HepG2 (cell line): ENCODE measurements at regions not wholly inside any gene's neighbourhood (a gene's known extent, or its start where the extent isn't known, plus 50 kb on each side); places are given as distances from the start of the nearest gene placed in this dataset.

Source experiments
- ATAC-seq: fragments of 200-7000 bp; cut with Tn5 transposase; 3 replicates; pipeline ENCODE4 v1.9.1; 2020; ENCODE audit warnings: mild to moderate bottlenecking, moderate library complexity
- BruUV-seq: library from RNA; stranded (reverse); fragments of 400-500 nt; replicated peaks from 2 replicates; lab custom pipeline; 2021; lab: Mats Ljungman, UMichigan
- CTCF ChIA-PET: fragments of 300-600 bp; formaldehyde crosslinking; extraction: SDS; loops from one replicate; lab custom pipeline; 2021; ENCODE audit warnings: low total read pairs, inconsistent platforms, low intra/inter-chr PET ratio; lab: Yijun Ruan, JAX
- POLR2A ChIA-PET: fragments of 350-600 bp; sonication (Branson Sonifier 250); formaldehyde crosslinking; loops from one replicate; lab custom pipeline; 2020; ENCODE audit warnings: antibody characterized with exemption, inconsistent platforms; lab: Yijun Ruan, JAX
- DNase-seq: peaks from one replicate; pipeline ENCODE4 v3.0.0-alpha.2; 2015; ENCODE audit warnings: low spot score
- FAIRE-seq: peaks from 3 replicates; lab custom pipeline; 2011; peaks lifted over from hg19 to GRCh38; lab: Jason Lieb, UNC
- H2AFZ ChIP-seq: one replicate; pipeline ENCODE4 v1.6.1; 2011; ENCODE audit warnings: low read length, inconsistent platforms
- H3K27ac ChIP-seq: fragments of 300-600 bp; 3 replicates; pipeline ENCODE4 v1.8.0; 2011; ENCODE audit warnings: mixed run types, mild to moderate bottlenecking, mixed read lengths, low read length, inconsistent platforms; ENCODE audit not compliant: insufficient read depth; ENCODE audit errors: extremely low read length
- H3K27me3 ChIP-seq, 2 experiments: fragments of 200-600 bp in 1 of 2; 2 replicates in 1 of 2; 3 replicates in 1 of 2; pipeline versions ENCODE4 v1.6.0 to v1.8.0; 2011; ENCODE audit warnings: low read length in 2 of 2, mild to moderate bottlenecking in 2 of 2, moderate library complexity in 2 of 2, inconsistent platforms in 1 of 2; ENCODE audit not compliant: insufficient read depth in 2 of 2, control insufficient read depth in 1 of 2
- H3K36me3 ChIP-seq, 2 experiments: fragments of 200-600 bp in 1 of 2; replicated peaks in 1 of 2; 2 replicates in 1 of 2; 3 replicates in 1 of 2; pipeline versions ENCODE4 v1.5.1 to v1.8.0; 2011; ENCODE audit warnings: low read length in 2 of 2, inconsistent platforms in 1 of 2; ENCODE audit not compliant: insufficient read depth in 2 of 2, control insufficient read depth in 1 of 2
- H3K4me1 ChIP-seq: 2 replicates; pipeline ENCODE4 v1.5.1; 2012; ENCODE audit warnings: low read length, inconsistent platforms; ENCODE audit not compliant: insufficient read depth
- H3K4me2 ChIP-seq: 2 replicates; pipeline ENCODE4 v1.6.0; 2011; ENCODE audit warnings: low read depth, low read length, inconsistent platforms
- H3K4me3 ChIP-seq, 3 experiments: fragments of 200-600 bp in 1 of 3; sonication (generic), shearing (Covaris generic) in 1 of 3; replicated peaks in 1 of 3; 2 replicates each; pipeline ENCODE4 v1.5.1; 2011 to 2016; ENCODE audit warnings: low read length in 3 of 3, inconsistent platforms in 2 of 3, low read depth in 2 of 3, mild to moderate bottlenecking in 2 of 3, control low read depth in 1 of 3, mixed read lengths in 1 of 3; ENCODE audit not compliant: insufficient read depth in 1 of 3
- H3K79me2 ChIP-seq: one replicate; pipeline ENCODE4 v1.6.1; 2011; ENCODE audit warnings: low read length, inconsistent platforms; ENCODE audit not compliant: insufficient read depth
- H3K9ac ChIP-seq: 2 replicates; pipeline ENCODE4 v1.6.0; 2011; ENCODE audit warnings: mild to moderate bottlenecking, low read depth, low read length, inconsistent platforms; ENCODE audit not compliant: insufficient read depth
- H3K9me3 ChIP-seq: 2 replicates; pipeline ENCODE4 v1.5.1; 2012; ENCODE audit warnings: mild to moderate bottlenecking, low read length
- H4K20me1 ChIP-seq: 2 replicates; pipeline ENCODE4 v1.6.0; 2011; ENCODE audit warnings: inconsistent platforms, mild to moderate bottlenecking, low read length, moderate library complexity; ENCODE audit not compliant: insufficient read depth
- AGO2 ChIP-seq: fragments of 200-400 bp; formaldehyde crosslinking; optimal IDR thresholded peaks from 2 replicates; pipeline ENCODE3; 2017; ENCODE audit warnings: mild to moderate bottlenecking, low read depth, low read length, moderate library complexity
- FOSL2 ChIP-seq: sonication (generic); formaldehyde crosslinking; IDR thresholded peaks from 2 replicates; pipeline ENCODE4 v1.4.0; 2020; ENCODE audit warnings: missing genetic modification reagents
- FOXA1 ChIP-seq, 2 experiments: fragments of 450-650 bp in 1 of 2; sonication (generic) in 1 of 2; formaldehyde crosslinking in 1 of 2; IDR thresholded peaks; 2 replicates each; pipeline versions ENCODE4 v1.4.0 to v1.6.1; 2016 to 2020; ENCODE audit warnings: missing genetic modification reagents in 1 of 2
- GPN1 ChIP-seq: sonication (generic); formaldehyde crosslinking; IDR thresholded peaks from 2 replicates; pipeline ENCODE4 v1.5.1; 2020; ENCODE audit warnings: missing genetic modification reagents, borderline replicate concordance
- GTF2F1 ChIP-seq: fragments of 150-350 bp; IDR thresholded peaks from 2 replicates; pipeline ENCODE4 v1.6.1; 2014; ENCODE audit warnings: low read length
- HNRNPK ChIP-seq: fragments of 200-400 bp; formaldehyde crosslinking; IDR thresholded peaks from 2 replicates; pipeline ENCODE4 v1.6.1; 2018; ENCODE audit warnings: low read length, low read depth, moderate library complexity, mild to moderate bottlenecking; ENCODE audit not compliant: poor library complexity, severe bottlenecking
- KDM1A ChIP-seq: IDR thresholded peaks from 2 replicates; pipeline ENCODE4 v1.6.1; 2016; ENCODE audit warnings: missing compliant biosample characterization
- MED13 ChIP-seq: sonication (generic); formaldehyde crosslinking; IDR thresholded peaks from 2 replicates; pipeline ENCODE4 v1.5.0; 2020; ENCODE audit warnings: missing genetic modification reagents
- MIER3 ChIP-seq: IDR thresholded peaks from 2 replicates; pipeline ENCODE4 v1.6.1; 2016; ENCODE audit warnings: missing compliant biosample characterization, borderline replicate concordance
- PCBP2 ChIP-seq: fragments of 200-400 bp; formaldehyde crosslinking; optimal IDR thresholded peaks from 2 replicates; pipeline ENCODE3; 2018; ENCODE audit warnings: low read length, low read depth; ENCODE audit not compliant: poor library complexity, severe bottlenecking
- PHF21A ChIP-seq: sonication (generic); formaldehyde crosslinking; IDR thresholded peaks from 2 replicates; pipeline ENCODE4 v1.5.0; 2020; ENCODE audit warnings: mild to moderate bottlenecking, missing genetic modification reagents
- RXRA ChIP-seq: sonication (generic); formaldehyde crosslinking; IDR thresholded peaks from 2 replicates; pipeline ENCODE4 v1.5.1; 2020; ENCODE audit warnings: missing genetic modification reagents
- ZNF468 ChIP-seq: sonication (generic); formaldehyde crosslinking; IDR thresholded peaks from 2 replicates; pipeline ENCODE4 v1.8.0; 2022; ENCODE audit warnings: mild to moderate bottlenecking, moderate library complexity, missing genetic modification reagents
- ZNF503 ChIP-seq: sonication (generic); formaldehyde crosslinking; IDR thresholded peaks from 2 replicates; pipeline ENCODE4 v1.4.0; 2020; ENCODE audit warnings: missing genetic modification reagents
- ZNF530 ChIP-seq: sonication (generic); formaldehyde crosslinking; IDR thresholded peaks from 2 replicates; pipeline ENCODE4 v1.5.0; 2020; ENCODE audit warnings: low read depth, mild to moderate bottlenecking, missing genetic modification reagents
- ZNF776 ChIP-seq: sonication (generic); formaldehyde crosslinking; IDR thresholded peaks from 2 replicates; pipeline ENCODE4 v1.4.0; 2020; ENCODE audit warnings: mild to moderate bottlenecking, missing genetic modification reagents
- ZNF784 ChIP-seq: sonication (generic); formaldehyde crosslinking; IDR thresholded peaks from 2 replicates; pipeline ENCODE4 v1.5.1; 2020; ENCODE audit warnings: missing genetic modification reagents, mild to moderate bottlenecking, borderline replicate concordance
- ZNF792 ChIP-seq: IDR thresholded peaks from 2 replicates; pipeline ENCODE4 v1.6.1; 2016
- WGBS: methylation state at CpG from one replicate; pipeline ENCODE4 v1.1.6; 2017; ENCODE audit warnings: low lambda C conversion rate; 5-methylcytosine and 5-hydroxymethylcytosine counted together
- in situ Hi-C: cut with HindIII; loops from 2 replicates; pipeline ENCODE4 v1.10.0; 2017; ENCODE audit warnings: low pct_unique_long_range_greater_than_20kb; ENCODE audit not compliant: extremely low pct_ligation_motif_present
- intact Hi-C: fragments of 100-400 bp; cut with micrococcal nuclease; formaldehyde crosslinking; loops from one replicate; pipeline ENCODE4 v1.10.0; 2022; ENCODE audit not compliant: unreplicated experiment

- Histone ChIP-seq H3K4me2 (no peak overlapping the region), H3K9me3 (no peaks in the 10 kb centered on the region), H4K20me1 (no peaks in the 10 kb centered on the region), H3K27ac (no peak overlapping the region), H2AFZ (no peak overlapping the region), H3K4me3 (no peak overlapping the region), H3K4me1 (peaks cover 6% of the 10 kb centered on the region), H3K36me3 (peaks cover 2 to 6% of the 10 kb centered on the region in 2 experiments; a peak in 4 of 5 replicates), H3K9ac (no peak overlapping the region), H3K27me3 (no peaks in the 10 kb centered on the region), H3K79me2 (peaks cover 1% of the 10 kb centered on the region)
- TF ChIP-seq ZNF468 (no peak), ZNF530 (CRISPR knock-in tag) (no peak), GTF2F1 (no peak), ZNF776 (CRISPR knock-in tag) (no peak), ZNF792 (CRISPR knock-in tag) (no peak), FOSL2 (CRISPR knock-in tag) (no peak), KDM1A (CRISPR knock-in tag) (no peak), AGO2 (no peak), PCBP2 (no peak), MED13 (CRISPR knock-in tag) (no peak), PHF21A (CRISPR knock-in tag) (no peak), HNRNPK (no peak)
- DNase-seq: no peak
- no peak for FAIRE-seq
- CTCF ChIA-PET: no interaction called here
- intact Hi-C loops (no loop called here), in situ Hi-C loops (no loop called here)
- 95% methylated on average over 2 of the region's 2 CpGs for WGBS
- POLR2A ChIA-PET: no interaction called here
- ATAC-seq: no peak
- BruUV-seq: no TSS peak
These were observed 125.4 kb downstream of the ZFAND4 start for GRCh38 chr10:45547207-45547606.

DNA sequence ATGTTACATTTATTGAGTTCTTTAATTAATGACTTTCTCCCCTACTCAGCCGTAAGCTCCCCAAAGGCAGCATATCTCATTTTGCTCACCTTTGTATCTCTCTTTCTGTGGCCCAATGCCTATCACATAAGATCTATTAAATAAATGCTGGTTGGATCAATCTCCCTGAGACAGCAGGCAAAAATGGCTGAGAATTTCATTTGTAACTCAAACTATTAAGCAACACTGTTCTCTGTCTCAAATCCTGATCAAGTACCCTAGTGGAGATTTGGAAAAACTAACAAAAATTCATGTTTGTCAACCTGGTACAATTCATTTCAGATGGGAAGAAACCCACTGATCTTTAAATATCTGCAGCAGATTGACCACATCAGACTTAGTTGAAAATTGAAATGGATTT, 127.4 kb downstream of the ZFAND4 start:
- no peaks in the 10 kb centered on the region for H3K9me3 ChIP-seq
- DNase-seq: no peak
- in situ Hi-C loops: no loop called here
- ChIA-PET CTCF (no interaction called here), POLR2A (interaction anchor here (1.2 kb wide), 1 partner anchor 32 kb away, joined by 3 read pairs; no protein-coding TSS in a partner anchor)
- H3K4me3 ChIP-seq: no peak overlapping the region
- H3K9ac ChIP-seq: no peak overlapping the region
- intact Hi-C loops: no loop called here
- peaks cover 2% of the 10 kb centered on the region for H3K79me2 ChIP-seq
- no TSS peak for BruUV-seq
- whole genome bisulfite sequencing: 97% methylated on average over 1 of the region's 1 CpG
- no peaks in the 10 kb centered on the region for H3K27me3 ChIP-seq
- peaks cover 2% of the 10 kb centered on the region in 2 experiments; a peak in 4 of 5 replicates for H3K36me3 ChIP-seq
- H4K20me1 ChIP-seq: no peaks in the 10 kb centered on the region
- FAIRE-seq: no peak
- no peak overlapping the region for H3K27ac ChIP-seq
- H3K4me1 ChIP-seq: peaks cover 6% of the 10 kb centered on the region; the same call in 1 of the 2 replicates
- no peak overlapping the region for H2AFZ ChIP-seq
- ATAC-seq: no peak
- H3K4me2 ChIP-seq: no peak overlapping the region
- TF ChIP-seq MED13 (CRISPR knock-in tag) (no peak), ZNF503 (CRISPR knock-in tag) (no peak), MIER3 (CRISPR knock-in tag) (no peak), FOXA1 (IDR thresholded peaks at IDR 0.05) (no peak), FOXA1 (CRISPR knock-in tag; IDR thresholded peaks at IDR 0.05) (no peak), ZNF784 (CRISPR knock-in tag) (no peak), RXRA (CRISPR knock-in tag) (no peak), GPN1 (CRISPR knock-in tag) (no peak)
